ENCODE measurements at regions not wholly inside any gene's neighbourhood (a gene's known extent, or its start where the extent isn't known, plus 50 kb on each side); places are given as distances from the start of the nearest gene placed in this dataset.

DNA sequence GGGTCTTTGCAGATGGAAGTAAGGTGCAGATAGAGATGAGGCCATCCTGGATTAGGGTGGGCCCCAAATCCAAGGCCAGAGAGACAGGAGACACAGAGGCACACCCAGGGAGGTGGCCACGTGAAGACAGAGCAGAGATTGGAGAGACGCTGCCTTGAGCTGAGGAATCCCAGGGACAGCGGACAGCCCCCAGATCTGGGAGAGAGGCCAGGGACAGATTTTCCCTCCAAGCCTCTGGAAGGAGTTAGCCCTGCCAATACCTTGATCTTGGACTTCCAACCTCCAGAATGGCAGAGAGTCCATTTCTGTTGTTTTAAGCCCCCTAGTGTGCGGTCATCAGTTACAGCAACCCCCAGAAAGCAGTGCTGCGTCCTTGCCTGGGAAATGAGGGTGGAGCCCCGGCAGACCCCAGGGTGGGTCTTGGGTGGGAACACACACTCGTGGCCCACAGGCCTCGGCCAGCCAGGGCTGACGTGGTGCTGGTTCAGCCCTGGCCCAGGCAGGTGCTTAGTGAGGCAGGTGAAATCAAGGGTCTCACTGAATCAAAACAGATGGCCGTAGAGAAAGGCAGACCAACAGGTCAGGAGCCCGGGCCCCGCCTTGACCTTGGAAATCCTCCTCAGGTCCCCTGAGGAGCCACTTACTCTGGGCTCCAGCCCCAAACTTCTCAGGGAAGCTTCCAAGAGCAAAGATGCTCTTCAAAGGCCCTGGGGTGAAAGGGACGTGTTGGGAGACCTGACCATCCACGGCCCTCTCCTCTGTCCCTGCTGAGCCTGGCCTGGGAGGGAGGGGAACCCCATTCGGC, 169.3 kb downstream of the RBFOX3 start:
- DNase-seq (ENCODE audit: low read depth, low spot score): no peak
- H3K4me3 ChIP-seq (ENCODE audit: low read depth, low read length): no peak overlapping the region
- no peak for TF ChIP-seq CTCF (IDR thresholded peaks at IDR 0.05; ENCODE audit: low read depth, low read length)
- in situ Hi-C loops (cut with HindIII; ENCODE audit: low sequenced_read_pairs): no loop called here

GRCh38 chr17:79440251-79440650, 170.6 kb downstream of the RBFOX3 start:
- no peak for TF ChIP-seq CTCF (IDR thresholded peaks at IDR 0.05; ENCODE audit: low read depth, low read length)
- no peak overlapping the region for H3K4me3 ChIP-seq (ENCODE audit: low read depth, low read length)
- in situ Hi-C loops (cut with HindIII; ENCODE audit: low sequenced_read_pairs): no loop called here
- DNase-seq (ENCODE audit: low read depth, low spot score): no peak

GRCh38 chr17:79439493-79439892, 171.4 kb downstream of the RBFOX3 start:
- in situ Hi-C loops (cut with HindIII; ENCODE audit: low sequenced_read_pairs): no loop called here
- no peak for DNase-seq (ENCODE audit: low read depth, low spot score)
- no peak overlapping the region for H3K4me3 ChIP-seq (ENCODE audit: low read depth, low read length)
- no peak for TF ChIP-seq CTCF (IDR thresholded peaks at IDR 0.05; ENCODE audit: low read depth, low read length)

- no peak overlapping the region for H3K4me3 ChIP-seq (ENCODE audit: low read depth, low read length)
- in situ Hi-C loops (cut with HindIII; ENCODE audit: low sequenced_read_pairs): no loop called here
- DNase-seq (ENCODE audit: low read depth, low spot score): no peak
- TF ChIP-seq CTCF (IDR thresholded peaks at IDR 0.05; ENCODE audit: low read depth, low read length): no peak
Measured at GRCh38 chr17:79438546-79439334, 172.1 kb downstream of the RBFOX3 start.

DNA sequence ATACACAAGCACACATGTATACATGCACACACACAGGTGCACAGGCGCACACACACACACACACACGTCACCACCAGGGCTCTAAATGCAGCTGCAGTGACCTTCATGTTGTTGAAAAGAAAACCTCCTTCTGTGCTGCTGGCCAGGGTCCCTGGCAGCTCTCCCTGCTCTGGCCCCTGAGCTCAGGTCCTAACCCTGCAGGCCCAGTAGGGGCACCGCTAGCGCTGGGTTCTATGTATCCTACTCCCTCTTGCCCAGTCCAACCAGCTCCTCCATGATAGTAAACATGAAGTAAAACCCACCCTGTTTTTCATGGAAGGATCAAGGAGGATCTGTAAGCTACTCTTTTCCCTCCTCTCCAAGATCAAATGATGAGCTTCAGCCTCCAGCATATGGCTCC, 172.8 kb downstream of the RBFOX3 start:
- in situ Hi-C loops (cut with HindIII; ENCODE audit: low sequenced_read_pairs): no loop called here
- no peak overlapping the region for H3K4me3 ChIP-seq (ENCODE audit: low read depth, low read length)
- no peak for TF ChIP-seq CTCF (IDR thresholded peaks at IDR 0.05; ENCODE audit: low read depth, low read length)
- DNase-seq (ENCODE audit: low read depth, low spot score): no peak

GRCh38 chr17:79437081-79437480, 173.8 kb downstream of the RBFOX3 start:
- DNase-seq (ENCODE audit: low read depth, low spot score): no peak
- H3K4me3 ChIP-seq (ENCODE audit: low read depth, low read length): no peak overlapping the region
- TF ChIP-seq CTCF (IDR thresholded peaks at IDR 0.05; ENCODE audit: low read depth, low read length): no peak
- in situ Hi-C loops (cut with HindIII; ENCODE audit: low sequenced_read_pairs): no loop called here
